Activated naive CD8-positive, alpha-beta T cell treated with anti-CD3 and anti-CD28 coated beads, Interleukin-2, amount 50 U/mL, for 24 hours (primary cell): ENCODE measurements at regions not wholly inside any gene's neighbourhood (a gene's known extent, or its start where the extent isn't known, plus 50 kb on each side); places are given as distances from the start of the nearest gene placed in this dataset.
"Not testable (repeated sequence)": the region's sequence is repeated elsewhere in the genome, so short reads cannot be mapped to it uniquely, and the experiment has no call there.

Source experiments
- ATAC-seq: fragments of 150-1000 bp; cut with Tn5 transposase; one replicate; pipeline ENCODE4 v1.10.0; 2021
- DNase-seq: peaks from one replicate; pipeline ENCODE4 v3.0.0; 2021
- H3K27ac Mint-ChIP-seq: one replicate; pipeline ENCODE4 v1.8.0; 2021; ENCODE audit warnings: mild to moderate bottlenecking, mixed read lengths
- H3K27me3 Mint-ChIP-seq: one replicate; pipeline ENCODE4 v1.8.0; 2021; ENCODE audit warnings: mixed read lengths
- H3K36me3 Mint-ChIP-seq: one replicate; pipeline ENCODE4 v1.8.0; 2021; ENCODE audit warnings: low read depth, mixed read lengths
- H3K4me1 Mint-ChIP-seq: one replicate; pipeline ENCODE4 v1.8.0; 2021; ENCODE audit warnings: mixed read lengths
- H3K4me3 Mint-ChIP-seq: one replicate; pipeline ENCODE4 v1.8.0; 2021; ENCODE audit warnings: mild to moderate bottlenecking, moderate library complexity, mixed read lengths
- H3K9me3 Mint-ChIP-seq: one replicate; pipeline ENCODE4 v1.8.0; 2021; ENCODE audit warnings: mixed read lengths

DNA sequence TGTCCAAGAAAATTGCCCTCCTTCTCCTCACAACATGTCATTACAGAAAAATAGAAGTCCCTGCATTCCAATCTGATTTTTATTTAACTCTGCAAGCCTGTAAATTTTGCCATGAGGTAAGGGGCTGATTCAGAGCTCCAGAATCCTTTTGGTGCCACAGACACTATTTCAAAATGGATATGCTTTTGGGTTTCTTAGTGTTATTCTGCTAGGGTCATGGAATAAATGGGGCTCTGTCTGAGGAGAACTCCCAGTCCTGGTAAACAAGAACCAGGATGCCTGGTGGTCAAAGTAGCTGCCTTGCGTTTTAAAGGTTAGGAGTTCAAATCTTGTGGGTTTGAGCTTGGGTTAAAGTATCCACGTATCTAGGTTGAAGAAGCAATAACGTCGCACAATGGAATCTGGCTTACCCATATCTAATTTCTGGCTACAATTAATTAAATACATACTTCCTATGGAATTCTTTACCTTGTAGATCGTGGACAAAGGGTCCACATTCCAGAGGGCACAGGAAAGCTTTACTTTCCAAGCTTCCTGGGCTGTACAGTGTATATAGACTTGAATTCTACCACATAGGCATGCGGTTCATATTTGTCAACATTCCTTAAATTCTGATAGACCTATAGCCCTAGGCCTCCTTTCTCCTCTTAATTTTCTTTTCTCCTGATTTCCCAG lies 98.0 kb upstream of the CDC42BPA start:
- H3K4me1 Mint-ChIP-seq: no peaks in the 10 kb centered on the region
- no peaks in the 10 kb centered on the region for H3K36me3 Mint-ChIP-seq
- no peaks in the 10 kb centered on the region for H3K9me3 Mint-ChIP-seq
- no peaks in the 10 kb centered on the region for H3K27me3 Mint-ChIP-seq
- H3K4me3 Mint-ChIP-seq: no peak overlapping the region
- ATAC-seq (no peak), DNase-seq (no peak)
- no peak overlapping the region for H3K27ac Mint-ChIP-seq

DNA sequence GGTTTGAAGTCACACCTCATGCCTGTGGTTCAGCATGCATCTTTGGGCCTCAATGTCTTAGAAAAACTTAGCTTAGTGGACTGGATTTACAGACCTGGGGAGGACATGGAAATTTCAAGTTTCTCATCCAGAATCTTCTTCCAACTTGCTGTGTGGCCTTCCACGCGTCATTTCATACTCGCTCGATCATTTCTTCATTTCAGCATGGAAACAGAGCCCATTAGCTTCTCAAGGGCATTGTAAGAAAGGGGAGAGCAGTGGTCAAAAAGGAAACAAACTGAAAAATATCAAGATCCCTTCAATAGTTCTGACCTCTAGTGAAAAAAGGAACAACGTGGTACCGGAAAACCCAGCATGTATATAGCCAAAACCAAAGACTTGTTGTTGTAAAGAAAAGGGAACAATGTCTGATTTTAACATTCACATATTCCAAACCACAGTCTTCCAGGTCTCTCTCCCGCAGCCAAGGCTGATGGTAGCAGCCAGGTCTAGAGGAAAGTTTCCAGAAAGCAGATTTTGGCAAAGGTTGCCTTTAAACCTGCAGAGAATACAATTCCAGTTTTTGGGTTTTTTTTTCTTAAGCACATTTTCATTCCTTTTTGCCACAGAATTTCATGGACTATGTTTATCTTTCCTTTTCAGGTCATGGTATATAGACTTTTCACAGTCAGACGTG lies 97.0 kb upstream of the CDC42BPA start:
- DNase-seq: no peak
- H3K36me3 Mint-ChIP-seq: no peaks in the 10 kb centered on the region
- H3K9me3 Mint-ChIP-seq: no peaks in the 10 kb centered on the region
- H3K4me1 Mint-ChIP-seq: no peaks in the 10 kb centered on the region
- ATAC-seq: no peak
- H3K27ac Mint-ChIP-seq: no peak overlapping the region
- H3K4me3 Mint-ChIP-seq: no peak overlapping the region
- H3K27me3 Mint-ChIP-seq: no peaks in the 10 kb centered on the region

- H3K9me3 Mint-ChIP-seq: no peaks in the 10 kb centered on the region
- no peak overlapping the region for H3K27ac Mint-ChIP-seq
- H3K4me1 Mint-ChIP-seq: no peaks in the 10 kb centered on the region
- DNase-seq (no peak), ATAC-seq (no peak)
- H3K36me3 Mint-ChIP-seq: no peaks in the 10 kb centered on the region
- H3K4me3 Mint-ChIP-seq: no peak overlapping the region
- no peaks in the 10 kb centered on the region for H3K27me3 Mint-ChIP-seq
Measured at GRCh38 chr1:227411066-227411465, 92.8 kb upstream of the CDC42BPA start.

GRCh38 chr1:227406332-227406731 lies 88.0 kb upstream of the CDC42BPA start:
- DNase-seq, ATAC-seq, H3K9me3 Mint-ChIP-seq, H3K4me1 Mint-ChIP-seq, H3K27ac Mint-ChIP-seq, H3K4me3 Mint-ChIP-seq, H3K36me3 Mint-ChIP-seq: not testable (repeated sequence)
- peaks cover 12% of the 10 kb centered on the region for H3K27me3 Mint-ChIP-seq

DNA sequence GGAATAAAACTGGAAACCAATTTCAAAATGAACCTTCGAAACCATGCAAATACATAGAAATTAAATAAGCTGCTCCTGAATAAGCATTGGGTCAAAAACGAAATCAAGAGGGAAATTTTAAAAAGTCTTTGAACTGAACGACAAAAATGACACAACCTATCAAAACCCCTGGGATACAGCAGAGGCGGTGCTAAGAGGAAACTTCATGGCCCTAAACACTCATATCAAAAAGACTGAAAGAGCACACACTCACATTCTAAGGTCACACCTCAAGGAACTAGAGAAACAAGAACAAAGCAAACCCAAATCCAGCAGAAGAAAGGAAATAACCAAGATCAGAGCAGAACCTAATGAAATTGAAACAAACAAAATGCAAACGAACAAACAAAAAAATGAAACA lies 85.2 kb upstream of the CDC42BPA start:
- Mint-ChIP-seq H3K9me3 (no peaks in the 10 kb centered on the region), H3K27ac (no peak overlapping the region), H3K27me3 (peaks cover 17% of the 10 kb centered on the region), H3K4me3 (no peak overlapping the region), H3K4me1 (no peaks in the 10 kb centered on the region), H3K36me3 (no peaks in the 10 kb centered on the region)
- DNase-seq (no peak), ATAC-seq (no peak)

- ATAC-seq (no peak), DNase-seq (no peak)
- no peak overlapping the region for H3K4me3 Mint-ChIP-seq
- H3K4me1 Mint-ChIP-seq: no peaks in the 10 kb centered on the region
- H3K27ac Mint-ChIP-seq: no peak overlapping the region
- no peaks in the 10 kb centered on the region for H3K9me3 Mint-ChIP-seq
- no peaks in the 10 kb centered on the region for H3K36me3 Mint-ChIP-seq
- H3K27me3 Mint-ChIP-seq: peaks cover 18% of the 10 kb centered on the region
Measured at GRCh38 chr1:227401562-227402342, 83.5 kb upstream of the CDC42BPA start.

DNA sequence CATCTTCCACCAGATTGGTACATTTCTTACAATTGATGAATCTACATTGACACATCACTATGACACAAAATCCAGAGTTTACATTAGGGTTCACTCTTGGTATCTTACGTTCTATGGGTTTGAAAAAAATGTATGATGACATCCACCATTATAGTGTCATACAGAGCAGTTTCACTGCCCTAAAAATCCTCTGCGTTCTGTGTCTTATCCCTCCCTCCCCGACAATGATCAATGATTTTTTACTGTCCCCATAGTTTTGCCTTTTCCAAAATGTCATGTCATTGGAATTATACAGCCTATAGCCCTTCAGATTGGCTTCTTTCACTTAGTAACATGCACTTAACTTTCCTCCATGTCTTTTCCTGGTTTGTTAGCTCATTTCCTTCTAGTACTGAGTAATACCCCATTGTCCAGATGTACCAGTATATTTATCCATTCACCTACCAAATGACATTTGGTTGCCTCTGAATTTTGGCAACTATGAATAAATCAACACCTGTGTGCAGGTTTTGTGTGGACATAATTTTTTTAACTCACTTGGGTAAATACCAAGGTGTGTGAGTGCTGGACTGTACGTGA lies 80.9 kb upstream of the CDC42BPA start:
- Mint-ChIP-seq H3K27ac (no peak overlapping the region), H3K36me3 (no peaks in the 10 kb centered on the region), H3K4me1 (no peaks in the 10 kb centered on the region), H3K4me3 (no peak overlapping the region), H3K9me3 (no peaks in the 10 kb centered on the region), H3K27me3 (peaks cover 22% of the 10 kb centered on the region)
- DNase-seq (no peak), ATAC-seq (no peak)

- Mint-ChIP-seq H3K36me3 (no peaks in the 10 kb centered on the region), H3K4me1 (no peaks in the 10 kb centered on the region), H3K27me3 (peaks cover 13% of the 10 kb centered on the region), H3K9me3 (no peaks in the 10 kb centered on the region), H3K4me3 (no peak overlapping the region), H3K27ac (no peak overlapping the region)
- DNase-seq (no peak), ATAC-seq (no peak)
Measured at GRCh38 chr1:227397354-227397978, 79.2 kb upstream of the CDC42BPA start.

DNA sequence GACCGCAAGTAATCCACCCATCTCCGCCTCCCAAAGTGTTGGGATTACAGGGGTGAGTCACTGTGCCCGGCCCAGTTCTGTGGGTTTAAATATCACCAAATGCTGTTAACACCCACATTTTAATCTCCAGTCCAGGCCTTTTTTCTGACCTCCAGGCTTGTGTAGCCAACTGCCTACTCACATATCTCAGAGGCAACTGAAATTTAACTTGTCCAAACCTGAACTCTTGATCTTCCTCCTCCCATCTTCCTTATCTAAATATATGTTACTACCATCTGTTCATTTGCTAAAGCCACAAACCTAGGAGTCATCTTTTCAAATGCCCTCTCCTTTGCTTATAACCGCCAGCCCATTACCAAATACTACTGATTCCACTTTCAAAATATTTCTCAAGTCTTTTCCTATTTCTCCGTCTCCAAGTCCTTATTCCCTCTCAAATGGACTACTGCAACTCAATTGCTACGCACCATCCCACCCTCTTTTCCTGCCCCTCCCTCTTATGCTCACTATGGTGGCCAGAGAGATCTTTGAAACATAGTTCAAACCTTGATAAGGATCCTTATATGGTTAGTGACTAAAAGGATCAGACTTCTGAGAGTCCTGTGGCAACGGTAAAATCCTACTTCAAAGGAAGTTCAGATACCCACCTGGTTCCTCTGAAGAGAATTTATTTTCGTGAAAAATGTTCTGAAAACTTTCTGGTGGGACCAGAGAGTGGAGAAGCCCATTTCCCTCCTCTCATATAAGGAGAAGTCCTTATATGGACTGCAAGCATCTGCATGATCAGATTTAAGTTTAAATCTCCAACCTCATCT lies 78.5 kb upstream of the CDC42BPA start:
- no peak overlapping the region for H3K4me3 Mint-ChIP-seq
- DNase-seq (no peak), ATAC-seq (no peak)
- H3K27ac Mint-ChIP-seq: no peak overlapping the region
- H3K27me3 Mint-ChIP-seq: peaks cover 11% of the 10 kb centered on the region
- no peaks in the 10 kb centered on the region for H3K9me3 Mint-ChIP-seq
- no peaks in the 10 kb centered on the region for H3K4me1 Mint-ChIP-seq
- no peaks in the 10 kb centered on the region for H3K36me3 Mint-ChIP-seq

GRCh38 chr1:227395426-227396028 lies 77.2 kb upstream of the CDC42BPA start:
- no peaks in the 10 kb centered on the region for H3K4me1 Mint-ChIP-seq
- H3K36me3 Mint-ChIP-seq: no peaks in the 10 kb centered on the region
- H3K27ac Mint-ChIP-seq: no peak overlapping the region
- H3K27me3 Mint-ChIP-seq: peaks cover 12% of the 10 kb centered on the region
- DNase-seq (no peak), ATAC-seq (no peak)
- no peaks in the 10 kb centered on the region for H3K9me3 Mint-ChIP-seq
- H3K4me3 Mint-ChIP-seq: no peak overlapping the region

DNA sequence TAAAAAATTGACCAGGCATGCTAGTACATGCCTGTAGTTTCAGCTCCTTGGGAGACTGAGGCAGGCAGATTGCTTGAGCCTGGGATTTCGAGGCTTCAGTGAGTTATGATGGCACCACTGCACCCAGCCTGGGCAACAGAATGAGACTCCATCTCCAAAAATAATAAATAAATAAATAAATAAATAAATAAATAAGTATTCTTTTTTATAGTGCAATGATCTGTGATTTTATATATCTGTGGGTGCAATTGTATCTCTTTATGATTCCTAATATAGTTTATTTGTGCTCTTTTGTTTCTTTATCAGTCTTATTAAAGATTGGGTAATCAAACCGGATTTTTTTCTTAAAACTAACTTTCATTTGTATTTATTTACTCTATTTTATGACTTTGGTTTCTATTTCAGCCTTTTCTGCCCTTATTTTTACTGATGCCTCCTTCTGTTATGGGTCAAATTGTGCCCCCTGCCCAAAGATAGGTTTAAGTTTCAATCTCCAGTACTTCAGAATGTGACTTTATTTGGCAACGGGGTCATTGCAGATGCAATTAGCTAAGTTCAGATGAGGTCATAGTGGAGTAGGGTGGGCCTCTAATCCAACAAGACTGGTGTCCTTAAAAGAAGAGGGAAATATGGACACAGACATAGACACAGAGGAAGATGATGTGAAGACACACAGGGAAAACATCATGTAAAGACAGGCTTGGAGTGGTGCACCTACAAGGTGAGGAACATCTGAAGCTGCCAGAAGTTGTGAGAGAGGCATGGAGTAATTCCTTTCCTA lies 74.9 kb upstream of the CDC42BPA start:
- no peak for ATAC-seq
- Mint-ChIP-seq H3K36me3 (no peaks in the 10 kb centered on the region), H3K27me3 (peaks cover 9% of the 10 kb centered on the region)

GRCh38 chr1:227391879-227392278 lies 73.6 kb upstream of the CDC42BPA start:
- DNase-seq: no peak
- Mint-ChIP-seq H3K36me3 (no peaks in the 10 kb centered on the region), H3K9me3 (no peaks in the 10 kb centered on the region), H3K4me1 (no peaks in the 10 kb centered on the region), H3K27ac (no peak overlapping the region), H3K4me3 (no peak overlapping the region), H3K27me3 (peaks cover 9% of the 10 kb centered on the region)
- no peak for ATAC-seq

More for the DNA sequence above, 74.9 kb upstream of the CDC42BPA start:
- no peak overlapping the region for H3K4me3 Mint-ChIP-seq
- no peaks in the 10 kb centered on the region for H3K9me3 Mint-ChIP-seq
- H3K4me1 Mint-ChIP-seq: no peaks in the 10 kb centered on the region
- no peak overlapping the region for H3K27ac Mint-ChIP-seq
- DNase-seq: no peak

DNA sequence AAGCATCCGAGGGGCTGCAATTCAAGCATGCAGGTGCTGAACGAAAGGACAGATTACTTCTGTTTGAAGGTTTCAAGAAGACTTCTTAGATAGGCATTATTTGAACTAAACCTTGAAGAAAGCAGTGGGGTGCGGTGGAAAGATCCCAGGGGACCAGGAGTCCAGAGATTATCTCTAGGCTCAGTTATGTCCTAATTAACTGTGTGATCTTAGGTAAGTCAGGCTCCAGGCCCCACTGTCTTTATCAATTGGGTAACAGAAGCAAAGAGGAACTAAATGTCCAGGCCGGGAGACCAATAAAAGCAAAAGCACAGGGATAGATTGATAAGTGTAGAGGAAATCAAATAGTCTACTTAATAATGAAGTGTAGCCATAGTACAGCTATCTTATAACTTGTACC lies 72.9 kb upstream of the CDC42BPA start:
- H3K9me3 Mint-ChIP-seq: no peaks in the 10 kb centered on the region
- peaks cover 5% of the 10 kb centered on the region for H3K27me3 Mint-ChIP-seq
- no peak overlapping the region for H3K4me3 Mint-ChIP-seq
- DNase-seq (no peak), ATAC-seq (no peak)
- no peaks in the 10 kb centered on the region for H3K4me1 Mint-ChIP-seq
- H3K36me3 Mint-ChIP-seq: no peaks in the 10 kb centered on the region
- H3K27ac Mint-ChIP-seq: no peak overlapping the region
